Renal cortex interstitium (tissue), 11 donors: ENCODE measurements at regions not wholly inside any gene's neighbourhood (a gene's known extent, or its start where the extent isn't known, plus 50 kb on each side); places are given as distances from the start of the nearest gene placed in this dataset.
"Not testable (repeated sequence)": the region's sequence is repeated elsewhere in the genome, so short reads cannot be mapped to it uniquely, and the experiment has no call there.

Experiments
- DNase-seq, 11 donors: peaks; one replicate each; pipeline ENCODE4 v3.0.0-alpha.2; 2013; ENCODE audit warnings: low read depth in 9 of 11, low spot score in 4 of 11; ENCODE audit errors: extremely low read depth in 1 of 11

GRCh38 chr1:91601554-91602376 lies 101.1 kb downstream of the CDC7 start:
- DNase-seq, result no peak

- DNase-seq, result peak in 5 of 11 donors; percentile 38 to 65 (median 59)
Observed at GRCh38 chr1:91603409-91603808, 102.8 kb downstream of the CDC7 start.

- DNase-seq, result no peak
Observed at GRCh38 chr1:91604632-91605031, 104.0 kb downstream of the CDC7 start.

- no peak for DNase-seq
Observed at GRCh38 chr1:91605566-91605965, 104.9 kb downstream of the CDC7 start.

- no peak for DNase-seq
Observed at GRCh38 chr1:91606546-91607078, 106.0 kb downstream of the CDC7 start.

- DNase-seq, result not testable (repeated sequence)
Observed at GRCh38 chr1:91607686-91608085, 107.0 kb downstream of the CDC7 start.

GRCh38 chr1:91608876-91609275 lies 108.2 kb downstream of the CDC7 start:
- no peak for DNase-seq

- no peak for DNase-seq
Observed at GRCh38 chr1:91609551-91609950, 108.9 kb downstream of the CDC7 start.

- DNase-seq, result no peak
Observed at GRCh38 chr1:91610102-91610501, 109.5 kb downstream of the CDC7 start.

- DNase-seq, result no peak
Observed at GRCh38 chr1:91610789-91611188, 110.1 kb downstream of the CDC7 start.

- peak in 1 of 11 donors; percentile 21 for DNase-seq
Observed at GRCh38 chr1:91611483-91611917, 110.8 kb downstream of the CDC7 start.

GRCh38 chr1:91613595-91613994 lies 112.9 kb downstream of the CDC7 start:
- no peak for DNase-seq

- DNase-seq, result no peak
Observed at GRCh38 chr1:91616712-91617111, 116.1 kb downstream of the CDC7 start.

GRCh38 chr1:91617285-91617765 lies 116.7 kb downstream of the CDC7 start:
- no peak for DNase-seq

GRCh38 chr1:91619881-91620280 lies 119.2 kb downstream of the CDC7 start:
- no peak for DNase-seq

- DNase-seq, result no peak
Observed at GRCh38 chr1:91621360-91621759, 120.7 kb downstream of the CDC7 start.

- no peak for DNase-seq
Observed at GRCh38 chr1:91621907-91622306, 121.3 kb downstream of the CDC7 start.

- DNase-seq, result no peak
Observed at GRCh38 chr1:91622616-91623015, 122.0 kb downstream of the CDC7 start.

- DNase-seq, result no peak
Observed at GRCh38 chr1:91623020-91623419, 122.4 kb downstream of the CDC7 start.

GRCh38 chr1:91624331-91624730 lies 123.7 kb downstream of the CDC7 start:
- DNase-seq, result no peak
